ENCODE measurements at regions not wholly inside any gene's neighbourhood (a gene's known extent, or its start where the extent isn't known, plus 50 kb on each side); places are given as distances from the start of the nearest gene placed in this dataset.

- no peaks in the 10 kb centered on the region for H3K36me3 ChIP-seq (ENCODE audit: control insufficient read depth, insufficient read depth, low read length)
- ChIA-PET CTCF (no interaction called here), POLR2A (no interaction called here)
- DNase-seq (ENCODE audit: low read depth) = no peak
- no peak overlapping the region for H3K4me3 ChIP-seq (ENCODE audit: low read depth, low read length)
- TF ChIP-seq, protein P1, sequence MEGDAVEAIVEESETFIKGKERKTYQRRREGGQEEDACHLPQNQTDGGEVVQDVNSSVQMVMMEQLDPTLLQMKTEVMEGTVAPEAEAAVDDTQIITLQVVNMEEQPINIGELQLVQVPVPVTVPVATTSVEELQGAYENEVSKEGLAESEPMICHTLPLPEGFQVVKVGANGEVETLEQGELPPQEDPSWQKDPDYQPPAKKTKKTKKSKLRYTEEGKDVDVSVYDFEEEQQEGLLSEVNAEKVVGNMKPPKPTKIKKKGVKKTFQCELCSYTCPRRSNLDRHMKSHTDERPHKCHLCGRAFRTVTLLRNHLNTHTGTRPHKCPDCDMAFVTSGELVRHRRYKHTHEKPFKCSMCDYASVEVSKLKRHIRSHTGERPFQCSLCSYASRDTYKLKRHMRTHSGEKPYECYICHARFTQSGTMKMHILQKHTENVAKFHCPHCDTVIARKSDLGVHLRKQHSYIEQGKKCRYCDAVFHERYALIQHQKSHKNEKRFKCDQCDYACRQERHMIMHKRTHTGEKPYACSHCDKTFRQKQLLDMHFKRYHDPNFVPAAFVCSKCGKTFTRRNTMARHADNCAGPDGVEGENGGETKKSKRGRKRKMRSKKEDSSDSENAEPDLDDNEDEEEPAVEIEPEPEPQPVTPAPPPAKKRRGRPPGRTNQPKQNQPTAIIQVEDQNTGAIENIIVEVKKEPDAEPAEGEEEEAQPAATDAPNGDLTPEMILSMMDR (IDR thresholded peaks at IDR 0.05; ENCODE audit: insufficient read depth, low read depth, low read length) = no peak
- no peaks in the 10 kb centered on the region for H3K27me3 ChIP-seq (ENCODE audit: control insufficient read depth, insufficient read depth, low read length)
Observed at GRCh38 chr2:76310894-76311633, 600.3 kb upstream of the GCFC2 start.

DNA sequence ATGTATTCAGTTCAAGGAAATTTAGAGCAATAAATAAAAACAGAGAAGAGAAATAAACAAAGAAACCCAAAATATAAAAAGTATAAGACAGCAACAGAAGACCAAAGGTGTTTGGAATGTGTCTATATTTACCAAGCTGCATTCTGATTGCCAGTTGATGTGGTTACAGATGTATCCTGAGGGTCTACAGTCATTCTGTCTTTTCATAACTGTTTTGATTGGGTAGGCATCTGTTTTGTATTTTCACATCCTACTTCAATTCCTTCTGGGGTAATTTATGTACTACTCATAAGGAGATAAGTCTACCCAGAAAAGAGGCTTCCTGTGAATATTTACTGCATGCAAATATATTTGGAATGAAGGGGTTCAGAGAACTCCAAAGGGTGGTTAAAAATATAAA, 596.8 kb upstream of the GCFC2 start:
- no peaks in the 10 kb centered on the region for H3K27me3 ChIP-seq (ENCODE audit: control insufficient read depth, insufficient read depth, low read length)
- H3K4me3 ChIP-seq (ENCODE audit: low read depth, low read length) = no peak overlapping the region
- TF ChIP-seq, protein P1 (IDR thresholded peaks at IDR 0.05; ENCODE audit: insufficient read depth, low read depth, low read length) = no peak
- no peak for DNase-seq (ENCODE audit: low read depth)
- ChIA-PET CTCF (no interaction called here), POLR2A (no interaction called here)
- H3K36me3 ChIP-seq (ENCODE audit: control insufficient read depth, insufficient read depth, low read length) = no peaks in the 10 kb centered on the region

- no peaks in the 10 kb centered on the region for H3K36me3 ChIP-seq (ENCODE audit: control insufficient read depth, insufficient read depth, low read length)
- no peak for DNase-seq (ENCODE audit: low read depth)
- TF ChIP-seq, protein P1 (IDR thresholded peaks at IDR 0.05; ENCODE audit: insufficient read depth, low read depth, low read length) = no peak
- ChIA-PET CTCF (no interaction called here), POLR2A (no interaction called here)
- no peaks in the 10 kb centered on the region for H3K27me3 ChIP-seq (ENCODE audit: control insufficient read depth, insufficient read depth, low read length)
- H3K4me3 ChIP-seq (ENCODE audit: low read depth, low read length) = no peak overlapping the region
Observed at GRCh38 chr2:76298041-76298440, 587.3 kb upstream of the GCFC2 start.

DNA sequence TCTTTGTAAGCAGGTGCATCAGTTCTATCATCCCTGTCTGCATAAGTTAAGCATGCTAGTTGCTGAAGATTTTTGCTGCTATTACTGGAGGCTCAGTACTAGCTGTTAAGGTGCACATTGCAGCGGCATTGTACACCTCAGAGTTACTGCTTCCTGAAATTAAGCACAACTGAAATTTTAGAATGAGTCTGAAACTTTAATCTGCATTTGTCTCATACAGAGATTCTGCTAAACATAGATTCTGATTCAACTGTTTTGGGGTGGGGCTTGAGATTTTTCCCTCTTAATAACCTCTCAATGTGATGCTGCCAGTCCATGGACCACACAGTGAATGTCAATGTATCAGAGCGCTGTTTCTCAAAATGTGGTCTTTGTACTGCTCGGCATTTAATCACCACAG, 585.7 kb upstream of the GCFC2 start:
- TF ChIP-seq, protein P1 (IDR thresholded peaks at IDR 0.05; ENCODE audit: insufficient read depth, low read depth, low read length) = no peak
- H3K36me3 ChIP-seq (ENCODE audit: control insufficient read depth, insufficient read depth, low read length) = no peaks in the 10 kb centered on the region
- CTCF ChIA-PET = no interaction called here
- no peak overlapping the region for H3K4me3 ChIP-seq (ENCODE audit: low read depth, low read length)
- no peak for DNase-seq (ENCODE audit: low read depth)
- no peaks in the 10 kb centered on the region for H3K27me3 ChIP-seq (ENCODE audit: control insufficient read depth, insufficient read depth, low read length)
- POLR2A ChIA-PET = no interaction called here

DNA sequence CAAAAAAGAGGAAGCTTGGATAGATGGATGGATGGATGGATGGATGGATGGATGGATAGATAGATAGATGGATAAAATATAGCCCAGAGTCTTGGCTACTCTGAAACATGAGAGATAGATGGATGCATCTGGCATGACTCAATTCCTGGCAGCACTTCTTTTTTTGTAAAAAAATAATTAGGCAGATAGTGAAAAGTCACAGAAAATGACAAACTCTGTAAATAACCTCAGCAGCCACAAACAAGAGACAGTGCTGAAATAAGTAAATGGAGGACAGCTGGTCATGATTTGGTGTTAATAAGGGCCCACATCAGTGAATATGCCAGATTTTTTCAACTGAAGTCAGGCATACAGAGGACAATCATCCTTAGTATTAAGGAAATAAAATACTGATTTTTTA, 585.0 kb upstream of the GCFC2 start:
- Histone ChIP-seq H3K4me3 (ENCODE audit: low read depth, low read length) (no peak overlapping the region), H3K27me3 (ENCODE audit: control insufficient read depth, insufficient read depth, low read length) (no peaks in the 10 kb centered on the region), H3K36me3 (ENCODE audit: control insufficient read depth, insufficient read depth, low read length) (no peaks in the 10 kb centered on the region)
- no peak for DNase-seq (ENCODE audit: low read depth)
- TF ChIP-seq, protein P1 (IDR thresholded peaks at IDR 0.05; ENCODE audit: insufficient read depth, low read depth, low read length) = no peak
- CTCF ChIA-PET = no interaction called here
- POLR2A ChIA-PET = no interaction called here

All from BJ (cell line).